Memory B cell (primary cell): ENCODE measurements at regions not wholly inside any gene's neighbourhood (a gene's known extent, or its start where the extent isn't known, plus 50 kb on each side); places are given as distances from the start of the nearest gene placed in this dataset.

ENCODE experiments used
- ATAC-seq: fragments of 150-1000 bp; cut with Tn5 transposase; 2 replicates; pipeline ENCODE4 v1.10.0; 2021; ENCODE audit warnings: low read depth, mild to moderate bottlenecking, moderate library complexity
- DNase-seq, 2 donors: peaks; one replicate each; pipeline ENCODE4 v3.0.0; 2022; ENCODE audit warnings: low spot score in 2 of 2
- H3K27ac Mint-ChIP-seq: one replicate; pipeline ENCODE4 v1.8.0; 2022; ENCODE audit warnings: mild to moderate bottlenecking, moderate library complexity, mixed read lengths
- H3K27me3 Mint-ChIP-seq: one replicate; pipeline ENCODE4 v1.8.0; 2022; ENCODE audit warnings: mixed read lengths
- H3K36me3 Mint-ChIP-seq: one replicate; pipeline ENCODE4 v1.8.0; 2022; ENCODE audit warnings: mild to moderate bottlenecking, mixed read lengths
- H3K4me1 Mint-ChIP-seq: one replicate; pipeline ENCODE4 v1.8.0; 2022; ENCODE audit warnings: mixed read lengths
- H3K4me3 Mint-ChIP-seq: one replicate; pipeline ENCODE4 v1.8.0; 2022; ENCODE audit warnings: mild to moderate bottlenecking, moderate library complexity, mixed read lengths
- H3K9me3 Mint-ChIP-seq: one replicate; pipeline ENCODE4 v1.8.0; 2022; ENCODE audit warnings: mixed read lengths

- Mint-ChIP-seq H3K36me3 (peaks cover 14% of the 10 kb centered on the region), H3K4me1 (peaks cover 15% of the 10 kb centered on the region), H3K27ac (no peak overlapping the region), H3K27me3 (peaks cover 32% of the 10 kb centered on the region), H3K9me3 (peaks cover 5% of the 10 kb centered on the region), H3K4me3 (no peak overlapping the region)
- ATAC-seq, result no peak
- DNase-seq, result no peak
Measured at GRCh38 chr9:96029722-96030530, 154.4 kb downstream of the ERCC6L2 start.

- peaks cover 14% of the 10 kb centered on the region for H3K36me3 Mint-ChIP-seq
- H3K27ac Mint-ChIP-seq, result no peak overlapping the region
- no peak for ATAC-seq
- H3K9me3 Mint-ChIP-seq, result peaks cover 5% of the 10 kb centered on the region
- peaks cover 44% of the 10 kb centered on the region for H3K27me3 Mint-ChIP-seq
- no peak overlapping the region for H3K4me3 Mint-ChIP-seq
- H3K4me1 Mint-ChIP-seq, result peaks cover 15% of the 10 kb centered on the region
- DNase-seq, result no peak
Measured at GRCh38 chr9:96027251-96028131, 152.0 kb downstream of the ERCC6L2 start.

- no peak for DNase-seq
- peaks cover 5% of the 10 kb centered on the region for H3K9me3 Mint-ChIP-seq
- no peak overlapping the region for H3K27ac Mint-ChIP-seq
- H3K27me3 Mint-ChIP-seq, result peaks cover 44% of the 10 kb centered on the region
- ATAC-seq, result no peak
- peaks cover 20% of the 10 kb centered on the region for H3K4me1 Mint-ChIP-seq
- H3K4me3 Mint-ChIP-seq, result no peak overlapping the region
- H3K36me3 Mint-ChIP-seq, result peaks cover 14% of the 10 kb centered on the region
Measured at GRCh38 chr9:96026655-96027213, 151.2 kb downstream of the ERCC6L2 start.

- peaks cover 14% of the 10 kb centered on the region for H3K36me3 Mint-ChIP-seq
- no peak overlapping the region for H3K4me3 Mint-ChIP-seq
- ATAC-seq, result no peak
- H3K27me3 Mint-ChIP-seq, result peaks cover 45% of the 10 kb centered on the region
- peaks cover 5% of the 10 kb centered on the region for H3K9me3 Mint-ChIP-seq
- peaks cover 22% of the 10 kb centered on the region for H3K4me1 Mint-ChIP-seq
- H3K27ac Mint-ChIP-seq, result no peak overlapping the region
- no peak for DNase-seq
Measured at GRCh38 chr9:96025995-96026602, 150.6 kb downstream of the ERCC6L2 start.

GRCh38 chr9:96023486-96023885, 148.0 kb downstream of the ERCC6L2 start:
- ATAC-seq, result no peak
- Mint-ChIP-seq H3K27me3 (peaks cover 43% of the 10 kb centered on the region), H3K4me1 (peaks cover 26% of the 10 kb centered on the region), H3K27ac (no peak overlapping the region), H3K9me3 (peaks cover 5% of the 10 kb centered on the region), H3K36me3 (peaks cover 15% of the 10 kb centered on the region), H3K4me3 (no peak overlapping the region)
- DNase-seq, result no peak

DNA sequence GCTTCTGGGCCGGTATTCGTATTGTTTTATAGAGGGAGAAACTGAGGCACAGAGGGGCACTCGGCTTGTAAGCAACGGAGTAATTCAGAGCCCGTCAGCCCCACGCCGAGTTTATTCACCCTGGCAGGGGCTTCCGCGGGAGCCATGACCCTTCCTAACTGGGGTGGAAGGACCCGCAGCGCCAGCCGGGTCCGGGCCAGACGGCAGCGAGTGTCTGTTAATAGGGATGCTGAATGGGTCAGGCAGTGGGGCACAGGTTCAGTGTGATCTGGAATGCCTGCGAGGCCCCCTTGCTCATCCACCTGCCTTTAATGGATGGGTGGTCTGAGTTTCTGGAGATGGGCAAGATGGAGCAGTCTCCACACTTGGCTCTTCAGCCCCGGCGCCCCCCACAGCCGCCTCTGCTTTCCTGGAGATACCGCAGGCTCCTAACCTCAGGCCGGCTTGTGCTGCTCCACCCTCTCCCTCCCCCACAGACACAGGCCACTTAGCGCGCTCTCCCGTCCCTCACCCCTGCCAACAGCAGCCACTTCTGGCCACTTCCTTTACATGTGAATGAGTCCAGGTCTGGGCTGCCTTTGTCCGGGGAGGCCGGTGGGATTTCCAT, 147.1 kb downstream of the ERCC6L2 start:
- H3K27ac Mint-ChIP-seq, result no peak overlapping the region
- ATAC-seq (no peak), DNase-seq (no peak)
- H3K36me3 Mint-ChIP-seq, result peaks cover 18% of the 10 kb centered on the region
- peak overlapping the region; percentile 33 for H3K4me3 Mint-ChIP-seq
- peaks cover 22% of the 10 kb centered on the region for H3K4me1 Mint-ChIP-seq
- H3K27me3 Mint-ChIP-seq, result peaks cover 38% of the 10 kb centered on the region
- H3K9me3 Mint-ChIP-seq, result peaks cover 4% of the 10 kb centered on the region

DNA sequence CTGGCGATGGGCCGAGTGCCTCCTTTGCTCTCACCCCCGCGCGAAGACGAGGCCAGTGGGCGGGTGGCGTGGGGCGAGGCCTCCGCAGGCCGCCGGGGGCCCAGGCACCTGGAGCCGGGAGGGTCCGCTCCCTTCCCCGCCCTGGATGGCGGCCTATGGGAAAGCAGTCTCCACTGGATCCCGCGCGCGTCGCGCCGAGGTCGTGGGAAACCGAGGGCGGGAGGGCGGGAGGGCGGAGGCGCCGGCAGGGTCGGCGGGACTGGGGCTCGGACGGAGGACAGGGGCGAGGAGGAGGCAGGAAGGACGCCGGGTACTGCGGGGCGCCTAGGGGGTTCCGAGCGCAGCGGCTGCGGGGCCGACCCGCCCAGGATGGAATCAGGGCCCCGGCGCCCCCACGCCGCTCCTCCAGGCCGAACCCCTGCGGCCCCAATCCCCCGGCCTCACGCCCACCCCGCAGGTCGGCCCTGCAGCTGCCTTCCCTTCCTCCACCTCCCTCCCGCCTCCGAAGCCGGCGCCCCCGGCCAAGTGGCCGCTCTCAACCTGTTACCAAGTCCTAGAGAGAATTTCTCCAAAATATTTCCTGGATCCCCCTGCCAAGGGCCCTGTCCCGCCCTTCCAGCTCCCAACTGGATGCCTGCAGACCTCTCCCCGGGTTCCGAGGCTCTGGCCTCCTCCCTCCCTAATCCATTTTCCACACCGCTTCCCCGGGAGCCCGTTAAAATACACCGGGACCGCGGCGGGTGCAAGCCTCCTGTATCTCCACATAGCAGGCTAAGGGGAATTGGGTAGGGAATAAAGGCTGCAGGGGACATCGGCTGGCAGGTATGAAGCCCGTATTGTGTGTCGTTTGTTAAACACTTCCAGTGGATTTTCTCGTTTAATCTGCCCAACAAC, 146.3 kb downstream of the ERCC6L2 start:
- Mint-ChIP-seq H3K27me3 (peaks cover 34% of the 10 kb centered on the region), H3K9me3 (peaks cover 3% of the 10 kb centered on the region), H3K27ac (no peak overlapping the region), H3K4me1 (peaks cover 18% of the 10 kb centered on the region), H3K36me3 (peaks cover 20% of the 10 kb centered on the region), H3K4me3 (peak overlapping the region; percentile 57)
- DNase-seq, result no peak
- ATAC-seq, result no peak

- no peak overlapping the region for H3K27ac Mint-ChIP-seq
- H3K9me3 Mint-ChIP-seq, result no peaks in the 10 kb centered on the region
- peak; percentile 39 for ATAC-seq
Measured at GRCh38 chr9:96020792-96021550, 145.5 kb downstream of the ERCC6L2 start.

GRCh38 chr9:96020300-96020791, 144.9 kb downstream of the ERCC6L2 start:
- Mint-ChIP-seq H3K27me3 (peaks cover 25% of the 10 kb centered on the region), H3K27ac (no peak overlapping the region)
- no peak for ATAC-seq

More at GRCh38 chr9:96020792-96021550, 145.5 kb downstream of the ERCC6L2 start:
- Mint-ChIP-seq H3K4me3 (peak overlapping the region; percentile 79), H3K36me3 (peaks cover 20% of the 10 kb centered on the region), H3K4me1 (peaks cover 14% of the 10 kb centered on the region), H3K27me3 (peaks cover 30% of the 10 kb centered on the region)
- DNase-seq, result no peak

More at GRCh38 chr9:96020300-96020791, 144.9 kb downstream of the ERCC6L2 start:
- H3K9me3 Mint-ChIP-seq, result no peaks in the 10 kb centered on the region
- peaks cover 10% of the 10 kb centered on the region for H3K4me1 Mint-ChIP-seq
- no peak for DNase-seq
- H3K4me3 Mint-ChIP-seq, result peak overlapping the region; percentile 64
- peaks cover 16% of the 10 kb centered on the region for H3K36me3 Mint-ChIP-seq
